MM.1S (cell line): ENCODE measurements at regions not wholly inside any gene's neighbourhood (a gene's known extent, or its start where the extent isn't known, plus 50 kb on each side); places are given as distances from the start of the nearest gene placed in this dataset.
A peak's percentile ranks its signal among the peaks of the same experiment; 100 is the strongest.

Experiments used
- DNase-seq: peaks from one replicate; pipeline ENCODE4 v3.0.0-alpha.2; 2015
- H2AFZ ChIP-seq: fragments of 300-600 bp; sonication (generic); 2 replicates; pipeline ENCODE4 v1.6.0; 2016; ENCODE audit warnings: antibody characterized with exemption, low read length
- H3F3A ChIP-seq: fragments of 300-600 bp; sonication (generic); 2 replicates; pipeline ENCODE4 v1.6.1; 2016; ENCODE audit warnings: mild to moderate bottlenecking, antibody characterized with exemption, low read length, moderate library complexity, mixed read lengths; ENCODE audit not compliant: insufficient read depth
- H3K27ac ChIP-seq: fragments of 300-600 bp; sonication (generic); 2 replicates; pipeline ENCODE4 v1.5.1; 2016; ENCODE audit warnings: mild to moderate bottlenecking, low read length
- H3K27me3 ChIP-seq: fragments of 300-600 bp; sonication (generic); replicated peaks from 2 replicates; pipeline ENCODE4 v1.6.0; 2016; ENCODE audit warnings: low read length; ENCODE audit not compliant: insufficient read depth
- H3K36me3 ChIP-seq: fragments of 300-600 bp; sonication (generic); replicated peaks from 2 replicates; pipeline ENCODE4 v1.6.1; 2016; ENCODE audit warnings: mild to moderate bottlenecking, low read length, mixed read lengths; ENCODE audit not compliant: insufficient read depth
- H3K4me1 ChIP-seq: fragments of 300-600 bp; sonication (generic); 2 replicates; pipeline ENCODE4 v1.6.1; 2016; ENCODE audit warnings: low read length, mixed read lengths
- H3K4me2 ChIP-seq: fragments of 300-600 bp; sonication (generic); 2 replicates; pipeline ENCODE4 v1.6.0; 2016; ENCODE audit warnings: low read depth, low read length
- H3K4me3 ChIP-seq: fragments of 300-600 bp; sonication (generic); 2 replicates; pipeline ENCODE4 v1.5.1; 2016; ENCODE audit warnings: low read length, mixed read lengths
- H3K79me2 ChIP-seq: fragments of 300-600 bp; sonication (generic); 2 replicates; pipeline ENCODE4 v1.6.1; 2016; ENCODE audit warnings: mixed run types, low read length, mixed read lengths
- H3K9ac ChIP-seq: fragments of 300-600 bp; sonication (generic); 2 replicates; pipeline ENCODE4 v1.6.1; 2016; ENCODE audit warnings: low read length, mixed read lengths
- H3K9me2 ChIP-seq: fragments of 300-600 bp; sonication (generic); replicated peaks from 2 replicates; pipeline ENCODE4 v1.6.1; 2016; ENCODE audit warnings: mild to moderate bottlenecking, low read length, mixed read lengths; ENCODE audit not compliant: insufficient read depth
- H3K9me3 ChIP-seq: fragments of 300-600 bp; sonication (generic); replicated peaks from 2 replicates; pipeline ENCODE4 v1.6.1; 2016; ENCODE audit warnings: mild to moderate bottlenecking, low read length, mixed read lengths; ENCODE audit not compliant: insufficient read depth
- H4K20me1 ChIP-seq: fragments of 300-600 bp; sonication (generic); 2 replicates; pipeline ENCODE4 v1.6.1; 2016; ENCODE audit warnings: mild to moderate bottlenecking, low read length, moderate library complexity, mixed read lengths; ENCODE audit not compliant: insufficient read depth
- EZH2 ChIP-seq: fragments of 300-600 bp; sonication (generic); optimal IDR thresholded peaks from 2 replicates; pipeline ENCODE3; 2017; ENCODE audit warnings: low read depth, mild to moderate bottlenecking, antibody characterized with exemption, low read length, mixed read lengths
- EZH2phosphoT487 ChIP-seq: fragments of 300-600 bp; sonication (generic); IDR thresholded peaks from 2 replicates; pipeline ENCODE4 v1.6.1; 2018; ENCODE audit warnings: antibody characterized with exemption, low read length
- TF ChIP-seq, protein P1 (sequence below): fragments of 300-600 bp; sonication (generic); IDR thresholded peaks from 2 replicates; pipeline ENCODE4 v1.5.1; 2016; ENCODE audit warnings: antibody characterized with exemption, low read length, mixed read lengths

- Histone ChIP-seq H3K9me2 (no peaks in the 10 kb centered on the region), H3K4me2 (no peak overlapping the region), H3K9me3 (no peaks in the 10 kb centered on the region), H2AFZ (no peak overlapping the region), H3K27ac (no peak overlapping the region), H3K4me1 (no peaks in the 10 kb centered on the region), H3K79me2 (no peaks in the 10 kb centered on the region), H3F3A (no peaks in the 10 kb centered on the region), H3K27me3 (no peaks in the 10 kb centered on the region), H3K4me3 (no peak overlapping the region), H4K20me1 (no peaks in the 10 kb centered on the region), H3K9ac (no peak overlapping the region), H3K36me3 (no peaks in the 10 kb centered on the region)
- TF ChIP-seq EZH2phosphoT487 = no peak
- TF ChIP-seq, protein P1, sequence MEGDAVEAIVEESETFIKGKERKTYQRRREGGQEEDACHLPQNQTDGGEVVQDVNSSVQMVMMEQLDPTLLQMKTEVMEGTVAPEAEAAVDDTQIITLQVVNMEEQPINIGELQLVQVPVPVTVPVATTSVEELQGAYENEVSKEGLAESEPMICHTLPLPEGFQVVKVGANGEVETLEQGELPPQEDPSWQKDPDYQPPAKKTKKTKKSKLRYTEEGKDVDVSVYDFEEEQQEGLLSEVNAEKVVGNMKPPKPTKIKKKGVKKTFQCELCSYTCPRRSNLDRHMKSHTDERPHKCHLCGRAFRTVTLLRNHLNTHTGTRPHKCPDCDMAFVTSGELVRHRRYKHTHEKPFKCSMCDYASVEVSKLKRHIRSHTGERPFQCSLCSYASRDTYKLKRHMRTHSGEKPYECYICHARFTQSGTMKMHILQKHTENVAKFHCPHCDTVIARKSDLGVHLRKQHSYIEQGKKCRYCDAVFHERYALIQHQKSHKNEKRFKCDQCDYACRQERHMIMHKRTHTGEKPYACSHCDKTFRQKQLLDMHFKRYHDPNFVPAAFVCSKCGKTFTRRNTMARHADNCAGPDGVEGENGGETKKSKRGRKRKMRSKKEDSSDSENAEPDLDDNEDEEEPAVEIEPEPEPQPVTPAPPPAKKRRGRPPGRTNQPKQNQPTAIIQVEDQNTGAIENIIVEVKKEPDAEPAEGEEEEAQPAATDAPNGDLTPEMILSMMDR = no peak
- DNase-seq = no peak
Measured at GRCh38 chr1:222970711-222971110, 155.9 kb downstream of the DISP1 start.

DNA sequence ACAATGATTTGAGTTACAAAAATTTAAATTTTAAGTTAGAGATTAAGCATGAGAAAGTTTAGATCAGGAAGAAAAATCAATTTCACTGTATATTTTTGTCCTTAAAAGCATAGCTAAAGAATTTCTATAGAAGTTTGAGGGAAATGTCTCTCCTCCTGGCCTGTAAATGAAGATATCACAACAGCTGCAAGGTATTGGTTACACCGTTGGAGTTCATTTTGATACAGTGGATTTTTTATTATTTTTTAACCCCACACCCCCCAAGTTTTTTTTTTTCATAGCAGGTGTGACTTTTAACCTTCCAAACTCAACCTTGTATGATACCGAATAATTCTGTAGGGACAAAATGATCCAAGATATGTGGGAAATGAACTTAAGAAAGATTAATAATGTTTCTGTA lies 156.3 kb downstream of the DISP1 start:
- Histone ChIP-seq H4K20me1 (no peaks in the 10 kb centered on the region), H3K4me3 (no peak overlapping the region), H3K36me3 (no peaks in the 10 kb centered on the region), H3K9me3 (no peaks in the 10 kb centered on the region), H3F3A (no peaks in the 10 kb centered on the region), H3K79me2 (no peaks in the 10 kb centered on the region), H3K27ac (no peak overlapping the region), H3K27me3 (no peaks in the 10 kb centered on the region), H3K4me2 (no peak overlapping the region), H3K9me2 (no peaks in the 10 kb centered on the region), H2AFZ (no peak overlapping the region), H3K4me1 (no peaks in the 10 kb centered on the region), H3K9ac (no peak overlapping the region)
- DNase-seq = no peak
- TF ChIP-seq, protein P1 = no peak
- TF ChIP-seq EZH2 = no peak

- Histone ChIP-seq H3F3A (no peaks in the 10 kb centered on the region), H3K4me2 (no peak overlapping the region), H3K4me1 (no peaks in the 10 kb centered on the region), H3K9ac (no peak overlapping the region), H3K9me2 (no peaks in the 10 kb centered on the region), H3K36me3 (no peaks in the 10 kb centered on the region), H2AFZ (no peak overlapping the region), H3K9me3 (no peaks in the 10 kb centered on the region), H3K27me3 (no peaks in the 10 kb centered on the region), H4K20me1 (no peaks in the 10 kb centered on the region), H3K4me3 (no peak overlapping the region), H3K79me2 (no peaks in the 10 kb centered on the region), H3K27ac (no peak overlapping the region)
- TF ChIP-seq, protein P1 = no peak
- TF ChIP-seq EZH2phosphoT487 = no peak
- no peak for TF ChIP-seq EZH2
- peak; percentile 1 for DNase-seq
Measured at GRCh38 chr1:222973561-222973960, 158.7 kb downstream of the DISP1 start.

GRCh38 chr1:222974496-222974895 lies 159.7 kb downstream of the DISP1 start:
- H3K27me3 ChIP-seq = no peaks in the 10 kb centered on the region
- no peaks in the 10 kb centered on the region for H3K9me2 ChIP-seq
- no peak overlapping the region for H3K27ac ChIP-seq
- no peaks in the 10 kb centered on the region for H4K20me1 ChIP-seq
- no peak overlapping the region for H2AFZ ChIP-seq
- TF ChIP-seq, protein P1 = no peak
- TF ChIP-seq EZH2 (no peak), EZH2phosphoT487 (no peak)
- H3F3A ChIP-seq = no peaks in the 10 kb centered on the region
- no peak overlapping the region for H3K9ac ChIP-seq
- H3K4me1 ChIP-seq = no peaks in the 10 kb centered on the region
- no peak overlapping the region for H3K4me2 ChIP-seq
- H3K79me2 ChIP-seq = no peaks in the 10 kb centered on the region
- DNase-seq = peak; percentile 23
- H3K36me3 ChIP-seq = no peaks in the 10 kb centered on the region
- no peaks in the 10 kb centered on the region for H3K9me3 ChIP-seq
- no peak overlapping the region for H3K4me3 ChIP-seq
